H7 (cell line): ENCODE measurements at regions not wholly inside any gene's neighbourhood (a gene's known extent, or its start where the extent isn't known, plus 50 kb on each side); places are given as distances from the start of the nearest gene placed in this dataset.

Experiments used
- DNase-seq: peaks from one replicate; pipeline ENCODE4 v3.0.0; 2012
- H3K27me3 ChIP-seq: 2 replicates; pipeline ENCODE4 v1.6.0; 2011; ENCODE audit warnings: mild to moderate bottlenecking, low read length; ENCODE audit not compliant: control insufficient read depth, insufficient read depth
- H3K36me3 ChIP-seq: replicated peaks from 2 replicates; pipeline ENCODE4 v1.5.1; 2011; ENCODE audit warnings: low read length; ENCODE audit not compliant: control insufficient read depth, insufficient read depth
- H3K4me3 ChIP-seq: 2 replicates; pipeline ENCODE4 v1.5.1; 2011; ENCODE audit warnings: low read depth, mild to moderate bottlenecking, control low read depth, low read length, moderate library complexity; ENCODE audit not compliant: insufficient read depth

GRCh38 chr7:12146813-12147212 is 64.3 kb upstream of the TMEM106B start:
- Histone ChIP-seq H3K36me3 (no peaks in the 10 kb centered on the region), H3K4me3 (no peak overlapping the region), H3K27me3 (no peaks in the 10 kb centered on the region)
- peak; percentile 7 for DNase-seq

GRCh38 chr7:12152196-12152918 is 58.7 kb upstream of the TMEM106B start:
- no peak overlapping the region for H3K4me3 ChIP-seq
- H3K36me3 ChIP-seq = no peaks in the 10 kb centered on the region
- no peak for DNase-seq
- H3K27me3 ChIP-seq = no peaks in the 10 kb centered on the region

- Histone ChIP-seq H3K27me3 (no peaks in the 10 kb centered on the region; the same call in 1 of the 2 replicates), H3K36me3 (no peaks in the 10 kb centered on the region), H3K4me3 (no peak overlapping the region)
- no peak for DNase-seq
Measured at GRCh38 chr7:12154119-12154518, 57.0 kb upstream of the TMEM106B start.

GRCh38 chr7:12157517-12157916 is 53.6 kb upstream of the TMEM106B start:
- no peaks in the 10 kb centered on the region for H3K36me3 ChIP-seq
- no peak for DNase-seq
- H3K4me3 ChIP-seq = no peak overlapping the region
- no peaks in the 10 kb centered on the region; the same call in 1 of the 2 replicates for H3K27me3 ChIP-seq

GRCh38 chr7:12158334-12159060 is 52.6 kb upstream of the TMEM106B start:
- Histone ChIP-seq H3K36me3 (no peaks in the 10 kb centered on the region), H3K27me3 (no peaks in the 10 kb centered on the region; the same call in 1 of the 2 replicates), H3K4me3 (no peak overlapping the region)
- DNase-seq = no peak

- Histone ChIP-seq H3K4me3 (no peak overlapping the region), H3K36me3 (no peaks in the 10 kb centered on the region), H3K27me3 (no peaks in the 10 kb centered on the region; the same call in 1 of the 2 replicates)
- no peak for DNase-seq
Measured at GRCh38 chr7:12161146-12161545, 49.9 kb upstream of the TMEM106B start.
